PC-3 (cell line): ENCODE measurements at regions not wholly inside any gene's neighbourhood (a gene's known extent, or its start where the extent isn't known, plus 50 kb on each side); places are given as distances from the start of the nearest gene placed in this dataset.

Experiments used
- EZH2 ChIP-seq: fragments of 300-600 bp; sonication (generic); IDR thresholded peaks from one replicate; pipeline ENCODE4 v1.6.1; 2017; ENCODE audit warnings: antibody characterized with exemption, mild to moderate bottlenecking, low read length; ENCODE audit not compliant: unreplicated experiment
- EZH2phosphoT487 ChIP-seq: fragments of 300-600 bp; sonication (generic); IDR thresholded peaks from 2 replicates; pipeline ENCODE4 v1.6.1; 2018; ENCODE audit warnings: mild to moderate bottlenecking, antibody characterized with exemption, low read length, borderline replicate concordance
- TF ChIP-seq, protein P1 (sequence below): fragments of 300-600 bp; sonication (generic); conservative IDR thresholded peaks from 2 replicates; pipeline ENCODE4 v1.5.1; 2017; ENCODE audit warnings: antibody characterized with exemption, low read depth, mild to moderate bottlenecking, low read length

DNA sequence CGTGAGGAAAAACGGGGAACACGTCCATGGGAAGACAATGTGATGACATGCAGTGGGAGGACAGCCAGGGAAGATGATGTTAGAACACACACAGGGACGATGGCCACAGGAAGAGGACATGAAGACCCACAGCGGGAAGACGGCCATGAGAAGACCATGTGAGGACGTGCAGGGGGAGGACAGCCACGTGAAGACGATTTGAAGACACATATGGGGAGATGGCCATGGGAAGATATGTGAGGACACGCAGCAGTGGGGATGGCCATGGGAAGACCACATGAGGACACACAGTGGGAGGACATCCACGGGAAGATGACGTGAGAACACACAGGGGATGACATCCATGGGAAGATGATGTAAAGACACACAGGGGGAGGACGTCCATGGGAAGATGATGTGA lies 83.8 kb downstream of the UQCRFS1 start:
- TF ChIP-seq, protein P1, sequence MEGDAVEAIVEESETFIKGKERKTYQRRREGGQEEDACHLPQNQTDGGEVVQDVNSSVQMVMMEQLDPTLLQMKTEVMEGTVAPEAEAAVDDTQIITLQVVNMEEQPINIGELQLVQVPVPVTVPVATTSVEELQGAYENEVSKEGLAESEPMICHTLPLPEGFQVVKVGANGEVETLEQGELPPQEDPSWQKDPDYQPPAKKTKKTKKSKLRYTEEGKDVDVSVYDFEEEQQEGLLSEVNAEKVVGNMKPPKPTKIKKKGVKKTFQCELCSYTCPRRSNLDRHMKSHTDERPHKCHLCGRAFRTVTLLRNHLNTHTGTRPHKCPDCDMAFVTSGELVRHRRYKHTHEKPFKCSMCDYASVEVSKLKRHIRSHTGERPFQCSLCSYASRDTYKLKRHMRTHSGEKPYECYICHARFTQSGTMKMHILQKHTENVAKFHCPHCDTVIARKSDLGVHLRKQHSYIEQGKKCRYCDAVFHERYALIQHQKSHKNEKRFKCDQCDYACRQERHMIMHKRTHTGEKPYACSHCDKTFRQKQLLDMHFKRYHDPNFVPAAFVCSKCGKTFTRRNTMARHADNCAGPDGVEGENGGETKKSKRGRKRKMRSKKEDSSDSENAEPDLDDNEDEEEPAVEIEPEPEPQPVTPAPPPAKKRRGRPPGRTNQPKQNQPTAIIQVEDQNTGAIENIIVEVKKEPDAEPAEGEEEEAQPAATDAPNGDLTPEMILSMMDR: no peak
- no peak for TF ChIP-seq EZH2phosphoT487
- no peak for TF ChIP-seq EZH2
